Testis (tissue), 2 donors: ENCODE measurements at regions not wholly inside any gene's neighbourhood (a gene's known extent, or its start where the extent isn't known, plus 50 kb on each side); places are given as distances from the start of the nearest gene placed in this dataset.

Source experiments
- DNase-seq: peaks from one replicate; pipeline ENCODE4 v3.0.0-alpha.2; 2019
- H3K27ac ChIP-seq, 2 donors: fragments of 200-600 bp; sonication (generic); one replicate each; pipeline ENCODE4 v1.5.1; 2019
- H3K27me3 ChIP-seq: fragments of 200-600 bp; sonication (generic); one replicate; pipeline ENCODE4 v1.5.1; 2019
- H3K36me3 ChIP-seq: fragments of 200-600 bp; sonication (generic); one replicate; pipeline ENCODE4 v1.5.1; 2017; ENCODE audit warnings: low read depth; ENCODE audit errors: missing control alignments
- H3K4me1 ChIP-seq: fragments of 200-600 bp; sonication (generic); one replicate; pipeline ENCODE4 v1.5.1; 2019
- H3K4me3 ChIP-seq, 2 donors: fragments of 200-600 bp; sonication (generic); one replicate each; pipeline ENCODE4 v1.5.1; 2017 to 2019
- H3K9me3 ChIP-seq: fragments of 200-600 bp; sonication (generic); one replicate; pipeline ENCODE4 v1.5.1; 2017
- CTCF ChIP-seq, 3 experiments: fragments of 450-650 bp in 2 of 3; fragments of 200-600 bp in 1 of 3; sonication (generic) in 1 of 3; IDR thresholded peaks; one replicate each; pipeline ENCODE4 v1.5.1; 2016 to 2019; ENCODE audit warnings: antibody characterized with exemption in 3 of 3, mild to moderate bottlenecking in 2 of 3, moderate library complexity in 1 of 3
- POLR2A ChIP-seq: fragments of 450-650 bp; IDR thresholded peaks from one replicate; pipeline ENCODE4 v1.6.1; 2017; ENCODE audit warnings: antibody characterized with exemption, mild to moderate bottlenecking, moderate library complexity
- WGBS, 2 donors: methylation state at CpG; one replicate each; pipeline ENCODE4 v1.1.5; 2018; 5-methylcytosine and 5-hydroxymethylcytosine counted together
- intact Hi-C: fragments of 100-400 bp; cut with DNase I; formaldehyde crosslinking; loops from one replicate; pipeline ENCODE4 v1.15.1; 2023; ENCODE audit warnings: low total_unique reads

GRCh38 chr16:73636196-73636595 lies 588.3 kb upstream of the ZFHX3 start:
- no peaks in the 10 kb centered on the region for H3K9me3 ChIP-seq
- DNase-seq, result no peak
- H3K4me1 ChIP-seq, result no peaks in the 10 kb centered on the region
- intact Hi-C loops, result no loop called here
- no peak for TF ChIP-seq CTCF (IDR thresholded peaks at IDR 0.05)
- no peak for TF ChIP-seq POLR2A
- no peak overlapping the region for H3K27ac ChIP-seq
- no peak overlapping the region for H3K4me3 ChIP-seq
- WGBS, 2 donors, result 91 to 95% methylated on average over 2 of the region's 2 CpGs
- H3K36me3 ChIP-seq, result no peaks in the 10 kb centered on the region
- no peaks in the 10 kb centered on the region for H3K27me3 ChIP-seq

- intact Hi-C loops, result no loop called here
- Histone ChIP-seq H3K36me3 (no peaks in the 10 kb centered on the region), H3K27ac (no peak overlapping the region), H3K4me3 (no peak overlapping the region), H3K4me1 (no peaks in the 10 kb centered on the region), H3K9me3 (no peaks in the 10 kb centered on the region), H3K27me3 (no peaks in the 10 kb centered on the region)
- DNase-seq, result no peak
- TF ChIP-seq POLR2A (no peak), CTCF (IDR thresholded peaks at IDR 0.05) (no peak)
- WGBS, 2 donors, result 64 to 69% methylated on average over 8 of the region's 8 CpGs
These were observed 581.1 kb upstream of the ZFHX3 start for GRCh38 chr16:73629011-73629410.

GRCh38 chr16:73617738-73618137 lies 569.8 kb upstream of the ZFHX3 start:
- Histone ChIP-seq H3K9me3 (no peaks in the 10 kb centered on the region), H3K4me3 (no peak overlapping the region), H3K36me3 (no peaks in the 10 kb centered on the region), H3K27ac (no peak overlapping the region), H3K27me3 (no peaks in the 10 kb centered on the region), H3K4me1 (no peaks in the 10 kb centered on the region)
- DNase-seq, result no peak
- intact Hi-C loops, result no loop called here
- 86 to 96% methylated on average over 4 of the region's 4 CpGs for WGBS, 2 donors
- TF ChIP-seq CTCF (IDR thresholded peaks at IDR 0.05) (no peak), POLR2A (no peak)

- Histone ChIP-seq H3K27me3 (no peaks in the 10 kb centered on the region), H3K36me3 (no peaks in the 10 kb centered on the region), H3K4me3 (no peak overlapping the region), H3K27ac (no peak overlapping the region), H3K9me3 (no peaks in the 10 kb centered on the region), H3K4me1 (no peaks in the 10 kb centered on the region)
- 45 to 50% methylated on average over 6 of the region's 6 CpGs for WGBS, 2 donors
- DNase-seq, result no peak
- intact Hi-C loops, result no loop called here
- TF ChIP-seq CTCF (IDR thresholded peaks at IDR 0.05), result no peak
- no peak for TF ChIP-seq POLR2A
These were observed 568.8 kb upstream of the ZFHX3 start for GRCh38 chr16:73616770-73617169.

- TF ChIP-seq POLR2A (no peak), CTCF (IDR thresholded peaks at IDR 0.05) (no peak)
- intact Hi-C loops, result no loop called here
- Histone ChIP-seq H3K4me3 (no peak overlapping the region), H3K36me3 (no peaks in the 10 kb centered on the region), H3K9me3 (no peaks in the 10 kb centered on the region), H3K4me1 (no peaks in the 10 kb centered on the region), H3K27me3 (no peaks in the 10 kb centered on the region), H3K27ac (no peak overlapping the region)
- 69 to 78% methylated on average over 5 of the region's 5 CpGs for WGBS, 2 donors
- DNase-seq, result peak; percentile 22
These were observed 568.3 kb upstream of the ZFHX3 start for GRCh38 chr16:73616166-73616753.
